Fibroblast of pulmonary artery (primary cell): ENCODE measurements at regions not wholly inside any gene's neighbourhood (a gene's known extent, or its start where the extent isn't known, plus 50 kb on each side); places are given as distances from the start of the nearest gene placed in this dataset.
"Not testable (repeated sequence)": the region's sequence is repeated elsewhere in the genome, so short reads cannot be mapped to it uniquely, and the experiment has no call there.

Source experiments
- DNase-seq: peaks from one replicate; pipeline ENCODE4 v3.0.0-alpha.2; 2010; ENCODE audit warnings: low read depth
- H3K4me3 ChIP-seq: replicated peaks from 2 replicates; pipeline ENCODE4 v1.5.1; 2011; ENCODE audit warnings: low read depth, mild to moderate bottlenecking, control low read depth, low read length, moderate library complexity
- TF ChIP-seq, protein P1 (sequence below): IDR thresholded peaks from 2 replicates; pipeline ENCODE4 v1.5.1; 2011; ENCODE audit warnings: mild to moderate bottlenecking, control low read depth, low read length, inconsistent platforms; ENCODE audit errors: missing control alignments

DNA sequence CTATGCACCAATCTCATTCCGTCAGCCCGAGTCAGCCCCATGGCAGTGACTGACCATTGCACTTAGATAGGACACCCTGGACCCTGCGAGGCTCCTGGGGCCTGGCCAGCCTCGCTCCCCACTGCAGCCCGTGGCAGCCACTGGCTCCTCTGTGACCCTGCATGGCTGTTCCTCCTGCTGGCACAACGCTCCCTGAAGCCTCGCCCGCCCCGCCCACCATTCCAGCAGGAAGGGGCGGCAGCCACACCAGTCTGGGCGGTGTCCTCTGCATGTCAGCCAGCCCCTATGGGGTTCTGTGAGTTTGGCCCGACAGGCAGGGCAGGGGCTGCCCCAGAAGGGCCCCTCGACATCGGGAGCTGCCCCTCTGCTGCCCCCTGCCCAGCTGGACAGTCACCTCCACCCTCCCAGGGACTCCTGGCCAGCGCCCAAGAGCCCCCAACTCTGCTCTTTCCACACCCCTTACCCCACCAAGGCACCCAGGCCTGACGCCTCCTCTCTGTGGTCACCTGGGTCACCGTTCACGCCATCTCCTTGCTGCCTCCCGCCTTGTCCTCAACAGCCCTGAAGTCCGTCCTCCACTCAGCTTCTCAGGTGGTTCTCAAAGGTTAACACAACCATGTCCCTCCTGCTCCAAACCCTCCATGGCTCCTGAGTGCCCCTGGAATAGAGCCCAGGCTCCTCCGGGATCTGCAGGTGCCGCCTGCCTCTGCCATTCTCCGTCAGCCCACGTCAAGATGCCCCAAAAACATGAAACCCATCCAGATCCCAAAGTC lies 103.5 kb downstream of the MICALL2 start:
- DNase-seq = no peak
- TF ChIP-seq, protein P1, sequence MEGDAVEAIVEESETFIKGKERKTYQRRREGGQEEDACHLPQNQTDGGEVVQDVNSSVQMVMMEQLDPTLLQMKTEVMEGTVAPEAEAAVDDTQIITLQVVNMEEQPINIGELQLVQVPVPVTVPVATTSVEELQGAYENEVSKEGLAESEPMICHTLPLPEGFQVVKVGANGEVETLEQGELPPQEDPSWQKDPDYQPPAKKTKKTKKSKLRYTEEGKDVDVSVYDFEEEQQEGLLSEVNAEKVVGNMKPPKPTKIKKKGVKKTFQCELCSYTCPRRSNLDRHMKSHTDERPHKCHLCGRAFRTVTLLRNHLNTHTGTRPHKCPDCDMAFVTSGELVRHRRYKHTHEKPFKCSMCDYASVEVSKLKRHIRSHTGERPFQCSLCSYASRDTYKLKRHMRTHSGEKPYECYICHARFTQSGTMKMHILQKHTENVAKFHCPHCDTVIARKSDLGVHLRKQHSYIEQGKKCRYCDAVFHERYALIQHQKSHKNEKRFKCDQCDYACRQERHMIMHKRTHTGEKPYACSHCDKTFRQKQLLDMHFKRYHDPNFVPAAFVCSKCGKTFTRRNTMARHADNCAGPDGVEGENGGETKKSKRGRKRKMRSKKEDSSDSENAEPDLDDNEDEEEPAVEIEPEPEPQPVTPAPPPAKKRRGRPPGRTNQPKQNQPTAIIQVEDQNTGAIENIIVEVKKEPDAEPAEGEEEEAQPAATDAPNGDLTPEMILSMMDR = no peak
- H3K4me3 ChIP-seq = no peak overlapping the region

- DNase-seq, H3K4me3 ChIP-seq: not testable (repeated sequence)
Measured at GRCh38 chr7:1356853-1357252, 102.4 kb downstream of the MICALL2 start.

GRCh38 chr7:1357260-1357600 lies 102.0 kb downstream of the MICALL2 start:
- not testable (repeated sequence) for DNase-seq, H3K4me3 ChIP-seq

DNA sequence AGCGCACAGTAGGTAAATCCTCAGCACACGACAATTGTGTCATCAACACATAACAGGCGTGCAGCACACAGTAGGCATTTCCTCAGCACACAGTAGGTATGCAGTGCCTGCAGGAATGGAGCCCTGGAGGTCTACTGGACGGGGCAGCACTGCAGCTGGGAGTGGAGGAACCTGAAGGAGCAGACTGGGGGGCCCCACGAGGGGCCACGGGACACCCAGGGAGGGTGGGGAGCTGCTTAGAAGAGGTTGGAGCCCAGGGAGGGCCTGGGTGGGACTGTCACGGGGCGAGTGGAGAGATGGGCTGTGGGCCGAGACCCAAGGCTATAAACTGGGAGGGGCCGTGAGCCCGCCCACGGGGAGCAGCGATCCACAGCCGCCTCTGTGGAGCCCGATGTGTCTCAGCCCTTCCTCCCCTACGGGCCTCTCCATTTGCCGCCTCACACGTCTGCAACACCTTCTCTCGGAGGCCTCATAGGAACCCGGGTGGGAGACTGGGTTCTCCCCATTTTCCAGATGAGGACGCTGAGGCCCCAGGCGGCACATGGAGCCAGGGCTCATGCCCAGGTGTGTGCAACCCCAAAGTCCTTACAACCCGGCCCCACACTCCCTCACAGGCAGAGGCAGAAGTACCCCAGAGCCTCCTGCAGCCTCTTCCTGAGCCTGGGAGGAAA lies 101.5 kb downstream of the MICALL2 start:
- no peak overlapping the region for H3K4me3 ChIP-seq
- TF ChIP-seq, protein P1 = no peak
- DNase-seq = peak; percentile 7

GRCh38 chr7:1358376-1359050 lies 100.8 kb downstream of the MICALL2 start:
- DNase-seq = no peak
- H3K4me3 ChIP-seq = no peak overlapping the region
- TF ChIP-seq, protein P1 = no peak

DNA sequence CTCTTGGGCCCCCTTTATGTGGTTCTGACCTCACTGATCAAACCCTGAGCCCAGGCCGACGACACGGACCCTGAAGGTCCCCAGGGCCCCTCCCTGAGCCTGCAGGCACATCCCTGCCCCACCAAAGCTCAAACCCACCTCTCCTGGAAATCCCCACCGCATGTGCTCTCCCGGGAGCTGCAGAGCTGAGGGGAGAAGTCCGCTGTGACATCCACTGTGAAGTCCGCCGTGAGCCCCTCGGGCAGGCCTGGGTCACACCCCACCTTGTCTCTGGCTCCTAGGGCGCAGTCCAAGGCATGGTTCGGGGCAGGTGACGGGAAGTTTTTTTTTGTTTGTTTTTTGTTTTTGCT lies 100.2 kb downstream of the MICALL2 start:
- TF ChIP-seq, protein P1 = no peak
- DNase-seq = no peak
- H3K4me3 ChIP-seq = no peak overlapping the region

DNA sequence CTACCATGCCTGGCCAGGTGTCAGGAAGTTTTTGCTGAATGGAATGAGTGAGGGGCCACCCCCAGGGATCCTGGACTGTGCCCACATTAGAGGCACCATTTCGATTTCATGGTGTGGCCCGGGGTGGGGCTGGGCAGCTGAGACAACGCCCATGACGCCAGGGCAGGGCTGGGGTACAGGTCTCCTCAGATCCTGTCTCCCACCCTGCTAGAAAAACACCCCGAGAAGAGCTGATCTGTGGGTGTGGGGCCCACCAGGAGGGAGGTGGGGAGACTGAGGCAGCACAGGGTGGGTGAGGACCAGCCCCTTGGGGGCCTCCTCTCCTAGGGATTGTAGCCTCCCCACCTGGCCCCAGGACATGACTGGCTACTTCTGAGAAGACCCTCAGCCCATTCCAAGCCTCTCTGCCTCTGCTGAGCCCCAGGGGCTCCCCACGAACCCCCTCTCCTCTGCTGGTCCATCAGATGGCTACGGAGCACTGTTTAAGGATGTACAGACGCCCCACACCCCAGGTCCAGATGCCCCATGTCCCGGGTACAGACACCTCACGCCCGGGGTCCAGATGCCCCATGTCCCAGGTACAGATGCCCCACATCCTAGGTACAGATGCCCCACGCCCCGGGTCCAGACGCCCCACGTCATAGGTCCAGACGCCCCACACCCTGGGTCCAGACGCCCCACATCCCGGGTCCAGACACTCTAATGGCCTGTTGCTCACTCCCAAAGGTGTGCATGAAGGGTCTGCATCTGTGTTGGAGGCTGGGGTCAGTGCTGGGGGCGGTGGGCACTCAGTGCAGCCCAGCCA lies 99.4 kb downstream of the MICALL2 start:
- no peak overlapping the region for H3K4me3 ChIP-seq
- DNase-seq = no peak
- TF ChIP-seq, protein P1 = no peak
